ENCODE measurements at regions not wholly inside any gene's neighbourhood (a gene's known extent, or its start where the extent isn't known, plus 50 kb on each side); places are given as distances from the start of the nearest gene placed in this dataset.

DNA sequence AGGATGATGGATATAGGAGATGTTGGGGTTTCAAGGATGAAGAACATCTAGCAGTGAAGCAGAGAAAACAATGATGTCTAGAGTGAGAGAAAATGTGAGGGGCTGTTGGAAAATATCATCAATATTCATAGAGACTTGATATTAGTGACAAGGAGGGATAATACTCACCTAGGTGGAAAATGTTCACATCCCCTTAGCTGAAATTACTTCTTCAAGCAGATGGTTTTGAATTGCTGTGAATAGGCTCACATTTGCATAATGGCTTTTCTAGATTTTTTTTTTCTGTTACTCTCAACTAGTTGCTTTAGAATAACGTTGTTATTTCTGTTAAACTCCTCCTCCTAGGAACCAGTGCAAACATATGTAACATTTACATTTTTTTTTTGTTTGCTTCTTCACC lies 61.6 kb upstream of the MAP1B start:
- H3K9me3 Mint-ChIP-seq: no peaks in the 10 kb centered on the region
- H3K4me1 Mint-ChIP-seq: no peaks in the 10 kb centered on the region
- no peak overlapping the region for H3K27ac Mint-ChIP-seq
- CTCF ChIA-PET: no interaction called here
- H3K4me3 Mint-ChIP-seq: no peak overlapping the region
- no peaks in the 10 kb centered on the region for H3K36me3 Mint-ChIP-seq
- no peak for DNase-seq
- peaks cover 4% of the 10 kb centered on the region for H3K27me3 Mint-ChIP-seq

GRCh38 chr5:72046106-72046505 lies 61.2 kb upstream of the MAP1B start:
- DNase-seq: no peak
- no peaks in the 10 kb centered on the region for H3K36me3 Mint-ChIP-seq
- no peaks in the 10 kb centered on the region for H3K9me3 Mint-ChIP-seq
- peaks cover 4% of the 10 kb centered on the region for H3K27me3 Mint-ChIP-seq
- CTCF ChIA-PET: no interaction called here
- no peak overlapping the region for H3K4me3 Mint-ChIP-seq
- H3K27ac Mint-ChIP-seq: no peak overlapping the region
- no peaks in the 10 kb centered on the region for H3K4me1 Mint-ChIP-seq

DNA sequence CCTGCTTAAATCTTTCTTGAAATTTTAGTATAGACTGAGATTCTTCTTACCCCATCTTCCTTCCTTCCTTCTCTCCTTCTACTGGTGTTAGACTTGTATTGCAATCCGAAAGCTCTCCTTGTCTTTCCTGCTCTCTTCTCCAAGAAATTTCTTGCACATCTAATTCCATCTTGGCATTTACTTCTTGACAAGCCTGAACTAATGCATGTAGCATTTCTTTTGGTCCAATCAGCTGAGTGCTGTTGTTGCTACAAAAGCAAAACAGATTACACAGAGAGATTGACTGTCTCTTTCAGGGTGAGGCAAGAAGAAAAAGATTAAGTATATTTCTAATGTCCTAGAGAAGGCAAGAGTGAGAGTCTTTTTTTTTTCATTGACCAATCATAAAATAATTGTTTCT lies 51.6 kb upstream of the MAP1B start:
- Mint-ChIP-seq H3K27me3 (no peaks in the 10 kb centered on the region), H3K4me1 (no peaks in the 10 kb centered on the region), H3K27ac (no peak overlapping the region), H3K36me3 (no peaks in the 10 kb centered on the region), H3K4me3 (no peak overlapping the region), H3K9me3 (peaks cover 3% of the 10 kb centered on the region)
- CTCF ChIA-PET: no interaction called here
- no peak for DNase-seq
